ENCODE measurements at regions not wholly inside any gene's neighbourhood (a gene's known extent, or its start where the extent isn't known, plus 50 kb on each side); places are given as distances from the start of the nearest gene placed in this dataset.

DNA sequence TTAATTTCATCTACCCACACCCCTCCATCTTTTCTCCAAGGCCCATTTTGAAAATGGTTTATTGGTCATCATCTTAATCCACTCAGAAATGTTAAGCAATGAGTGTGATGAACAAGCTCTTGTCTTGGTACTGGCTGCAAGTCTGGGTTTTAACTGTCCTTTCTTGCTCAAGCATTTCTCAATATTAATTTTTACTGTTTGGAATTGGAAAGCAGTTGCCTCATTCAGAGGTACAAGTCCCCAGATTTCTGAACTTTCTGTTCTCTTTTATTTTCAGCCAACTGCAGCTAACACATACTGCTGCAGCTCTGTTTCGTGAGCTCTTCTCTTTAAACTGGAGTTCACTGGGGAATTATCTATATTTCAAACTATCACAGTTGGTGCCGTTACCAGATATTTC is 99.4 kb upstream of the TEX51 start:
- no peaks in the 10 kb centered on the region for H3K4me1 Mint-ChIP-seq (ENCODE audit: unreplicated experiment)
- H3K4me3 Mint-ChIP-seq, result no peak overlapping the region
- H3K36me3 Mint-ChIP-seq, result no peaks in the 10 kb centered on the region
- H3K9me3 Mint-ChIP-seq, result no peaks in the 10 kb centered on the region
- DNase-seq (ENCODE audit: extremely low spot score, unreplicated experiment), result no peak
- TF ChIP-seq, protein P1, sequence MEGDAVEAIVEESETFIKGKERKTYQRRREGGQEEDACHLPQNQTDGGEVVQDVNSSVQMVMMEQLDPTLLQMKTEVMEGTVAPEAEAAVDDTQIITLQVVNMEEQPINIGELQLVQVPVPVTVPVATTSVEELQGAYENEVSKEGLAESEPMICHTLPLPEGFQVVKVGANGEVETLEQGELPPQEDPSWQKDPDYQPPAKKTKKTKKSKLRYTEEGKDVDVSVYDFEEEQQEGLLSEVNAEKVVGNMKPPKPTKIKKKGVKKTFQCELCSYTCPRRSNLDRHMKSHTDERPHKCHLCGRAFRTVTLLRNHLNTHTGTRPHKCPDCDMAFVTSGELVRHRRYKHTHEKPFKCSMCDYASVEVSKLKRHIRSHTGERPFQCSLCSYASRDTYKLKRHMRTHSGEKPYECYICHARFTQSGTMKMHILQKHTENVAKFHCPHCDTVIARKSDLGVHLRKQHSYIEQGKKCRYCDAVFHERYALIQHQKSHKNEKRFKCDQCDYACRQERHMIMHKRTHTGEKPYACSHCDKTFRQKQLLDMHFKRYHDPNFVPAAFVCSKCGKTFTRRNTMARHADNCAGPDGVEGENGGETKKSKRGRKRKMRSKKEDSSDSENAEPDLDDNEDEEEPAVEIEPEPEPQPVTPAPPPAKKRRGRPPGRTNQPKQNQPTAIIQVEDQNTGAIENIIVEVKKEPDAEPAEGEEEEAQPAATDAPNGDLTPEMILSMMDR (conservative IDR thresholded peaks at IDR 0.05), result no peak
- H3K27ac Mint-ChIP-seq, result no peak overlapping the region
- peaks cover 20% of the 10 kb centered on the region for H3K27me3 Mint-ChIP-seq

DNA sequence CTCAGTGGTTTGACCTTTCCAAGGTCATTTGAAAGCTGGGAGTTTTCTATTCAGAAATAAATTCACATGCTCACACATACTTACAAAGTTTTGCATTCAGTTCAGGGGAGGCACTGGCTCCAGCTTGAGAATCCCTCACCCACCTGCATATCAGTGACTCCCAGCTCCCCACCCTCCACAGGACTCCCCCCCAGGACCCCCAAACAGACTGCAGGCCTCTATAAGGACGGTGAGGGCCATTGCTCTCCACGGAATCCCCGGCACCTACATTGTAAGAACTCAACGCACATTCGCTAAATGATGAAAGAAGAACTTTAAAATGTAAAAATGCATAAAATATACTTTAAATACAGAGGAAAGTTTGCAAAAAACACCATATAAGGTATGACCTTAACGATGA is 97.2 kb upstream of the TEX51 start:
- Mint-ChIP-seq H3K27me3 (peaks cover 13% of the 10 kb centered on the region), H3K27ac (no peak overlapping the region), H3K36me3 (no peaks in the 10 kb centered on the region), H3K4me3 (no peak overlapping the region), H3K4me1 (ENCODE audit: unreplicated experiment) (no peaks in the 10 kb centered on the region), H3K9me3 (no peaks in the 10 kb centered on the region)
- no peak for DNase-seq (ENCODE audit: extremely low spot score, unreplicated experiment)
- TF ChIP-seq, protein P1 (conservative IDR thresholded peaks at IDR 0.05), result no peak

DNA sequence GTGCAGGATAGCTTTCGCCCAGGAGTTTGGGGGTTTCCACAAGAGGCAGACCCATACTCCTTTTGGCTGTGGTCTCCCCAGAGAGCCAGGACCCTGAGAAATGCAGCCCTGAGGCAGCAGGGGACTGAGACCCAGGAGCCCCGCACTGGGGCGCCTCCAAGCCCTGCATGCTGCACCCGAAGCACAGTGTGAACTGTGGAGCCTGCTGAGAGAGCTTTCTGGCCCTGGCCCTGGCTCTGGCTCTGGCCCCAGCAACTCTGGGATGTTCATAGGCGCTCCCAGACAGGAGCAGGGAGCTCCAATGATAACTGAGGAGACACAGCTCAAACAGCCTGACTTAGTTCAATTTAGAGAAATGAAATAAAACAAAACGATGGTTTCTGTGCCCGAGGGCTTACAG is 96.4 kb upstream of the TEX51 start:
- TF ChIP-seq, protein P1 (conservative IDR thresholded peaks at IDR 0.05), result no peak
- Mint-ChIP-seq H3K4me3 (no peak overlapping the region), H3K27ac (no peak overlapping the region), H3K36me3 (no peaks in the 10 kb centered on the region), H3K4me1 (ENCODE audit: unreplicated experiment) (no peaks in the 10 kb centered on the region), H3K9me3 (no peaks in the 10 kb centered on the region), H3K27me3 (peaks cover 12% of the 10 kb centered on the region)
- DNase-seq (ENCODE audit: extremely low spot score, unreplicated experiment), result peak; percentile 52

DNA sequence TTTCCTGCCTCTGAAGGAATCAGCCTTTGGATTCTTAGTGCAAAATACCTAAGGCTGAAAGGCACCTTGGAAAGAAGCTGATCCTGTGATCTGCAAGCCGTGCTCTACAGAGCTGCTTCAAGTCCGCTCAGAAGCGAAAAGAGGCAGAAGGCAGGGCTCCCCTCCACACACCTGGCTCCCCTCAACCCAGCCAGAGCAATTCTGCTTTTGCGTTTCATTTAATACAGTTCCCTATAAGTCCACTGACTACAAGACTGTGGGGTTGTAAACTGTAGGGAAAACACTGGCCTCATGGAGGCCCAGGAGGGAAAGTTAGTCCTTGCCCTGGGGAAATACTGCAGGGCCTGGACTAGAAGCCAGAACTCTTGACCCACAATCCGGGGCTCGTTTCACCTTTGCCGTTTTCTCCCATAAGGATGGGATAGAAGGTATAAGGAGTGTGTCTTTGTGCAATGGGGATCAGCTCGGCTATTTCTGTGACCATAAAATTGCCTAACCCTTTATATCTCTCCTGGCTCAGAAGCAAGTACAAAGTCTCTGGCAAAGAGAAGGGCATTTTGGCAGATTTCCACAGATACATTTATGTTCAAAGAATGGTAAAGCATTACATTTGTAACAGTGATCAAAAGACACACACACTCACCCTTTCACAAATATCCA is 95.8 kb upstream of the TEX51 start:
- Mint-ChIP-seq H3K9me3 (no peaks in the 10 kb centered on the region), H3K4me3 (no peak overlapping the region), H3K27ac (no peak overlapping the region), H3K36me3 (no peaks in the 10 kb centered on the region), H3K4me1 (ENCODE audit: unreplicated experiment) (no peaks in the 10 kb centered on the region), H3K27me3 (peaks cover 14% of the 10 kb centered on the region)
- DNase-seq (ENCODE audit: extremely low spot score, unreplicated experiment), result no peak
- TF ChIP-seq, protein P1 (conservative IDR thresholded peaks at IDR 0.05), result no peak

DNA sequence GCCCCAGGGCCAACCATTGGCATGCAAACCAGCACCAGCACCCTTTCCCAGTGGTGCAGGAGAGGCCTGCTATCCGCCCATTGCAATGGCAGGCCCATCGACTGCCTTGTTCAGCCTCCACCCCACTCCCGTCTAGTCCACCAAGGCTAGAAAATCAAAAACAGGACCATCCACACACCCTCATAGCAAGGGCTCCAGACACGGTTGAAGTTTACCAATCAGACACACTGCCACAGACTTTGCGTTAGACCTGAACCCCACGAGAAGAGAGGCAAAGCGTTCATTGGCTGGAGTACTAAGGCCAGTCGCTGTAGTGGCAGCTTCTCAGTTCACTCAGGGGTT is 95.3 kb upstream of the TEX51 start:
- H3K4me1 Mint-ChIP-seq (ENCODE audit: unreplicated experiment), result no peaks in the 10 kb centered on the region
- H3K36me3 Mint-ChIP-seq, result no peaks in the 10 kb centered on the region
- no peaks in the 10 kb centered on the region for H3K9me3 Mint-ChIP-seq

More for the DNA sequence above, 95.3 kb upstream of the TEX51 start:
- TF ChIP-seq, protein P1 (conservative IDR thresholded peaks at IDR 0.05), result no peak
- no peak for DNase-seq (ENCODE audit: extremely low spot score, unreplicated experiment)
- Mint-ChIP-seq H3K4me3 (no peak overlapping the region), H3K27ac (no peak overlapping the region), H3K27me3 (peaks cover 14% of the 10 kb centered on the region)
